ENCODE measurements at regions not wholly inside any gene's neighbourhood (a gene's known extent, or its start where the extent isn't known, plus 50 kb on each side); places are given as distances from the start of the nearest gene placed in this dataset.

DNA sequence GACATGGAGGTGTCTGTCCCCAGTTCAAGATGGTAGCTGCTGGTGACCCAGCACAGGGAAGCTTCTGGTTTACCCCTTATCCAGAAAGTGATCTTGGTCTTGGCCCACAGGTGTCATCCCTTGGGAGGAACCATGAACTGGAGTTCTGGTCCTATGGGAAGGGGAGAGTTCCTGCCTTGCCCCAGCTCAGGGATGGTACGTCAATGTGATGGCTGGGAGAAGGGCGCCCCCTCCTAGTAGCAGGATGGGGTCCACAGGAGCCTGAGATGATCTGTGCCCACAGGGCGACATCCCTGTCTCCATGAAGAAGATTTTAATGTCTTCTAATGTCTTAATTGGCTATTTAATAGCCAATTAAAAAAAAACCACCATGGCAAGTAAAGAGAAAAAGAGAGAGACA lies 249.8 kb downstream of the SIPA1L2 start:
- no peak for TF ChIP-seq NFE2L2 (IDR thresholded peaks at IDR 0.05; ENCODE audit: low read depth, low read length)
- TF ChIP-seq BHLHE40 (IDR thresholded peaks at IDR 0.05; ENCODE audit: low read depth, low read length) = no peak
- no peak for TF ChIP-seq RAD21 (IDR thresholded peaks at IDR 0.05; ENCODE audit: low read length)
- no peak for TF ChIP-seq CTCF (conservative IDR thresholded peaks at IDR 0.05; ENCODE audit: low read depth, low read length)
- no peak for TF ChIP-seq MXI1 (IDR thresholded peaks at IDR 0.05; ENCODE audit: borderline replicate concordance, low read depth, low read length)
- no peak for TF ChIP-seq RCOR1 (IDR thresholded peaks at IDR 0.05; ENCODE audit: insufficient replicate concordance, low read length)
- no peak for TF ChIP-seq MAFK (IDR thresholded peaks at IDR 0.05; ENCODE audit: low read depth, low read length)
- TF ChIP-seq SMC3 (IDR thresholded peaks at IDR 0.05; ENCODE audit: low read depth, low read length) = no peak
- Histone ChIP-seq H2BK120ac (ENCODE audit: low read depth, low read length) (no peak overlapping the region), H3K4me1 (ENCODE audit: control insufficient read depth, insufficient read depth, low read length) (peaks cover 8% of the 10 kb centered on the region; the same call in 1 of the 2 replicates), H3K9me1 (ENCODE audit: insufficient read depth, low read length) (peaks cover 5% of the 10 kb centered on the region), H3K79me1 (ENCODE audit: low read depth in 1 of 2, low read length in 2 of 2) (no peaks in the 10 kb centered on the region), H3K23ac (ENCODE audit: low read depth, low read length) (no peak overlapping the region), H3K36me3 (ENCODE audit: control insufficient read depth, insufficient read depth, low read length) (no peaks in the 10 kb centered on the region), H3K4ac (ENCODE audit: low read depth, low read length) (no peak overlapping the region), H3K27me3 (ENCODE audit: control insufficient read depth, insufficient read depth, low read length) (no peaks in the 10 kb centered on the region), H2BK5ac (ENCODE audit: low read depth, low read length, poor library complexity, severe bottlenecking) (no peak overlapping the region), H3K18ac (ENCODE audit: low read depth, low read length) (no peak overlapping the region), H2AK5ac (ENCODE audit: low read depth, low read length) (no peak overlapping the region), H3K4me2 (ENCODE audit: low read depth, low read length) (no peak overlapping the region), H3K4me3 (ENCODE audit: insufficient read depth, low read depth, low read length) (no peak overlapping the region), H2BK20ac (ENCODE audit: low read depth, low read length) (no peak overlapping the region), H3K14ac (replicated peaks; ENCODE audit: low read depth, low read length) (no peak overlapping the region), H4K8ac (ENCODE audit: low read depth in 2 of 2, low read length in 2 of 2) (no peak overlapping the region), H4K5ac (ENCODE audit: low read depth, low read length) (no peak overlapping the region), H3K9me3 (ENCODE audit: control insufficient read depth, insufficient read depth, low read length) (no peaks in the 10 kb centered on the region), H4K20me1 (ENCODE audit: insufficient read depth, low read length) (no peaks in the 10 kb centered on the region), H3K9ac (ENCODE audit: low read depth, low read length) (no peak overlapping the region), H2AFZ (replicated peaks; ENCODE audit: low read length, poor library complexity) (peak overlapping the region; percentile 29), H4K91ac (ENCODE audit: insufficient read depth, low read depth, low read length) (no peak overlapping the region), H2BK15ac (ENCODE audit: low read depth, low read length) (no peak overlapping the region), H2AK9ac (replicated peaks; ENCODE audit: low read depth, low read length, poor library complexity) (no peak overlapping the region), H3K56ac (ENCODE audit: extremely low read depth, insufficient read depth, low read length) (no peak overlapping the region), H3K27ac (ENCODE audit: insufficient read depth, low read length) (no peak overlapping the region)
- BruUV-seq (replicated peaks) = no TSS peak
- POLR2A ChIA-PET (ENCODE audit: unreplicated experiment) = no interaction called here
- dilution Hi-C loops (cut with HindIII; ENCODE audit: low sequenced_read_pairs, unreplicated experiment) = no loop called here
- ATAC-seq (ENCODE audit: low read depth) (no peak), DNase-seq (no peak)
- CTCF ChIA-PET = no interaction called here
- intact Hi-C loops (cut with micrococcal nuclease) = no loop called here
- in situ Hi-C loops (cut with MboI; ENCODE audit: low sequenced_read_pairs) = no loop called here
- no CpG with 5 or more reads among the region's 3 CpGs for WGBS, 2 experiments (ENCODE audit: extremely low coverage in 2 of 2, insufficient read length in 1 of 2)

Measured in IMR-90 (cell line).